Loucy (cell line): ENCODE measurements at regions not wholly inside any gene's neighbourhood (a gene's known extent, or its start where the extent isn't known, plus 50 kb on each side); places are given as distances from the start of the nearest gene placed in this dataset.

Experiments used
- H2AFZ ChIP-seq: fragments of 200-600 bp; sonication (generic); 2 replicates; pipeline ENCODE4 v1.6.0; 2016; ENCODE audit warnings: antibody characterized with exemption, mild to moderate bottlenecking, low read length, moderate library complexity
- H3F3A ChIP-seq: fragments of 200-600 bp; 2 replicates; pipeline ENCODE4 v1.6.0; 2016; ENCODE audit warnings: antibody characterized with exemption, low read depth, mild to moderate bottlenecking
- H3K27me3 ChIP-seq: fragments of 200-600 bp; sonication (generic); 2 replicates; pipeline ENCODE4 v1.6.1; 2014; ENCODE audit warnings: low read length, mild to moderate bottlenecking; ENCODE audit not compliant: insufficient read depth, poor library complexity, severe bottlenecking
- H3K36me3 ChIP-seq: fragments of 200-600 bp; sonication (generic); 2 replicates; pipeline ENCODE4 v1.6.1; 2016; ENCODE audit warnings: low read length; ENCODE audit not compliant: insufficient read depth
- H3K4me1 ChIP-seq: fragments of 200-600 bp; sonication (generic); 2 replicates; pipeline ENCODE4 v1.5.1; 2014; ENCODE audit warnings: low read length, mild to moderate bottlenecking; ENCODE audit not compliant: insufficient read depth, poor library complexity, severe bottlenecking
- H3K4me2 ChIP-seq: fragments of 200-600 bp; sonication (generic); 2 replicates; pipeline ENCODE4 v1.6.0; 2014; ENCODE audit warnings: antibody characterized with exemption, low read length, low read depth, mild to moderate bottlenecking; ENCODE audit not compliant: poor library complexity, severe bottlenecking
- H3K4me3 ChIP-seq: fragments of 200-600 bp; sonication (generic); 2 replicates; pipeline ENCODE4 v1.5.1; 2014; ENCODE audit warnings: low read length, mild to moderate bottlenecking, mixed read lengths; ENCODE audit not compliant: poor library complexity, severe bottlenecking
- H3K79me2 ChIP-seq: fragments of 200-600 bp; sonication (generic); 2 replicates; pipeline ENCODE4 v1.6.1; 2014; ENCODE audit warnings: low read length; ENCODE audit not compliant: insufficient read depth
- H3K9ac ChIP-seq: fragments of 200-600 bp; sonication (generic); 2 replicates; pipeline ENCODE4 v1.6.0; 2014; ENCODE audit warnings: mild to moderate bottlenecking, low read depth, low read length, moderate library complexity; ENCODE audit not compliant: poor library complexity, severe bottlenecking
- H3K9me2 ChIP-seq: fragments of 200-600 bp; sonication (generic); replicated peaks from 2 replicates; pipeline ENCODE4 v1.6.1; 2016; ENCODE audit warnings: low read depth, low read length, mixed read lengths
- H3K9me3 ChIP-seq: fragments of 200-600 bp; sonication (generic); 2 replicates; pipeline ENCODE4 v1.6.1; 2014; ENCODE audit warnings: mild to moderate bottlenecking, antibody characterized with exemption, low read length, low read depth; ENCODE audit not compliant: insufficient read depth
- H4K20me1 ChIP-seq: fragments of 200-600 bp; sonication (generic); 2 replicates; pipeline ENCODE4 v1.6.0; 2014; ENCODE audit warnings: antibody characterized with exemption, low read length, mild to moderate bottlenecking; ENCODE audit not compliant: insufficient read depth, poor library complexity, severe bottlenecking
- CTCF ChIP-seq: fragments of 200-600 bp; sonication (generic); conservative IDR thresholded peaks from 2 replicates; pipeline ENCODE4 v1.5.1; 2014; ENCODE audit warnings: mild to moderate bottlenecking, antibody characterized with exemption, low read length
- EZH2phosphoT487 ChIP-seq: fragments of 200-600 bp; IDR thresholded peaks from 2 replicates; pipeline ENCODE4 v1.6.1; 2018; ENCODE audit warnings: antibody characterized with exemption, mild to moderate bottlenecking, moderate library complexity, borderline replicate concordance

DNA sequence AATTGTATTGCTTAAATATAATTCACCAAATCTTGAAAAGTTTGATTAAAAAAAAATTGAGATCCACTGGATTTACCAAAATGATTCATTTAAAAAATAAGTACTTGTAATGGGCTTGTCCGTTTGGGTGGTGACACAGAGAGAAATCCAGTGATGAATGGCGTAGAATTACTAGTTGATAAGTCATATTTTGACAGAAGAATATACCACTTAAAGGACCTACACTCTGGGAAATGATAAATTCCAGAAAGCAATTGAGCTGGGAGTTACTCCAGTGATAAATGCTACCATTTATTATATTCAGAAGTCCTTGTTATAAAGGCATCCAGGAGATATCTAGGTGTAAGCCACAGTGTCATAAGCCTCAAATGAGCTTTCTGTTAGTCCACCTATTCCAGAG is 141.8 kb upstream of the CFAP20DC start:
- Histone ChIP-seq H3K4me1 (no peaks in the 10 kb centered on the region), H2AFZ (no peak overlapping the region), H3K9ac (no peak overlapping the region), H3K9me2 (no peaks in the 10 kb centered on the region), H3K4me3 (no peak overlapping the region), H3F3A (no peaks in the 10 kb centered on the region), H3K79me2 (no peaks in the 10 kb centered on the region), H3K9me3 (no peaks in the 10 kb centered on the region), H4K20me1 (no peaks in the 10 kb centered on the region), H3K27me3 (no peaks in the 10 kb centered on the region), H3K36me3 (no peaks in the 10 kb centered on the region), H3K4me2 (no peak overlapping the region)
- TF ChIP-seq EZH2phosphoT487 (no peak), CTCF (no peak)

- Histone ChIP-seq H3K9me3 (no peaks in the 10 kb centered on the region), H4K20me1 (no peaks in the 10 kb centered on the region), H3K36me3 (no peaks in the 10 kb centered on the region), H3K4me3 (no peak overlapping the region), H2AFZ (no peak overlapping the region), H3K4me2 (no peak overlapping the region), H3K79me2 (no peaks in the 10 kb centered on the region), H3K9me2 (no peaks in the 10 kb centered on the region), H3K9ac (no peak overlapping the region), H3K27me3 (no peaks in the 10 kb centered on the region), H3F3A (no peaks in the 10 kb centered on the region), H3K4me1 (no peaks in the 10 kb centered on the region)
- TF ChIP-seq CTCF (no peak), EZH2phosphoT487 (no peak)
Observed at GRCh38 chr3:59189939-59190338, 140.1 kb upstream of the CFAP20DC start.

DNA sequence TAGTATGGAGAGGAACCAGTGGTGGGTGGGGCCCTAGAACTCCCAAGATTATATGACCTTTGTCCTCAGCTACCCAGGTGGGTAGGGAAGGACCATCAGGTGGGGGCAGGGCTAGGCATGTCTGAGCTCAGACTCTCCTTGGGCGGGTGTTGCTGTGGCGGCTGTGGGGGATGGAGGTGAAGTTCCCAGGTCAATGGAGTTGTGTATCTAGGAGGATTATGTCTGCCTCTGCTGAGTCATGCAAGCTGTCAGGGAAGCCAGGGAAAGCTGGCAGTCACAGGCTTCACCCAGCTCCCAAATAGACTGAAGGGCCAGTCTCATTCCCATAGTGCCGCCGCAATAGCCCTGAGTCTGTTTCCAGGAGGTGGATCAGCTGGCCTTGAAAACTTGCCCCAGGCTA is 139.7 kb upstream of the CFAP20DC start:
- Histone ChIP-seq H3K4me2 (no peak overlapping the region), H3K9me3 (no peaks in the 10 kb centered on the region), H4K20me1 (no peaks in the 10 kb centered on the region), H3K36me3 (no peaks in the 10 kb centered on the region), H3F3A (no peaks in the 10 kb centered on the region), H3K4me1 (no peaks in the 10 kb centered on the region), H2AFZ (no peak overlapping the region), H3K4me3 (no peak overlapping the region), H3K9me2 (no peaks in the 10 kb centered on the region), H3K79me2 (no peaks in the 10 kb centered on the region), H3K27me3 (no peaks in the 10 kb centered on the region), H3K9ac (no peak overlapping the region)
- TF ChIP-seq EZH2phosphoT487 = no peak

DNA sequence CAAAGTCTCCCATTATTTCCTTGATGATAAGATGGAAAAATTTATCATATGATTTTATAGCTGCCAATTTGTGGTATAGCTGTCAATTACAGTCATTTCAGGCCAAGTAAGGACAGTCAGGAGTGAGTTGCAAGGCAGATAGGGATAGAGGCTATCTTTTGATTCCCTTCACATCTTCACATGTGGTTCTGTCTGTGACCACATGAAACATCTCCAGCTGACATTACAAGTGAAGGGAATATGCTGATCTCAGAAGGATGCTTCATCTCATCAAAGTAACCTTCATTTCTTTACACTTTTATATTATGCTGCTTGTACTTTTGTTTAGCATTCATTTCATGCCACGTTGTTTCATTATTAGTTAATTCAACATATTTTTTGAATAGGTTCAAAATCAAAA is 136.9 kb upstream of the CFAP20DC start:
- H3K4me2 ChIP-seq = no peak overlapping the region
- H3K4me1 ChIP-seq = no peaks in the 10 kb centered on the region
- no peak overlapping the region for H2AFZ ChIP-seq
- H3K9me2 ChIP-seq = no peaks in the 10 kb centered on the region
- H3F3A ChIP-seq = no peaks in the 10 kb centered on the region
- TF ChIP-seq CTCF (no peak), EZH2phosphoT487 (no peak)
- H3K4me3 ChIP-seq = no peak overlapping the region
- no peaks in the 10 kb centered on the region for H3K9me3 ChIP-seq
- H3K9ac ChIP-seq = no peak overlapping the region
- no peaks in the 10 kb centered on the region for H3K79me2 ChIP-seq
- no peaks in the 10 kb centered on the region for H3K27me3 ChIP-seq
- H4K20me1 ChIP-seq = no peaks in the 10 kb centered on the region
- no peaks in the 10 kb centered on the region for H3K36me3 ChIP-seq
